SK-N-MC (cell line): ENCODE measurements at regions not wholly inside any gene's neighbourhood (a gene's known extent, or its start where the extent isn't known, plus 50 kb on each side); places are given as distances from the start of the nearest gene placed in this dataset.

Experiments used
- EZH2 ChIP-seq: fragments of 200-600 bp; sonication (generic); IDR thresholded peaks from one replicate; pipeline ENCODE4 v1.6.1; 2017; ENCODE audit warnings: antibody characterized with exemption
- FOXP2 ChIP-seq: optimal IDR thresholded peaks from 2 replicates; pipeline ENCODE3; 2011; ENCODE audit warnings: mild to moderate bottlenecking, moderate library complexity; ENCODE audit not compliant: insufficient read depth; ENCODE audit errors: extremely low read length, control extremely low read depth
- POLR2AphosphoS5 ChIP-seq: IDR thresholded peaks from 2 replicates; pipeline ENCODE4 v1.6.1; 2012; ENCODE audit warnings: mild to moderate bottlenecking, low read depth, low read length, borderline replicate concordance

GRCh38 chr1:5734414-5734813 is 257.8 kb downstream of the NPHP4 start:
- no peak for TF ChIP-seq EZH2
- no peak for TF ChIP-seq POLR2AphosphoS5
- TF ChIP-seq FOXP2, result no peak
